Left forelimb (tissue), 1 donor: ENCODE measurements at regions not wholly inside any gene's neighbourhood (a gene's known extent, or its start where the extent isn't known, plus 50 kb on each side); places are given as distances from the start of the nearest gene placed in this dataset.

ENCODE experiments used
- DNase-seq: peaks from one replicate; pipeline ENCODE4 v3.0.0-alpha.2; 2018; ENCODE audit warnings: low spot score

- DNase-seq, result no peak
Observed at GRCh38 chr22:48254311-48254873, 1491.9 kb downstream of the TBC1D22A start.

DNA sequence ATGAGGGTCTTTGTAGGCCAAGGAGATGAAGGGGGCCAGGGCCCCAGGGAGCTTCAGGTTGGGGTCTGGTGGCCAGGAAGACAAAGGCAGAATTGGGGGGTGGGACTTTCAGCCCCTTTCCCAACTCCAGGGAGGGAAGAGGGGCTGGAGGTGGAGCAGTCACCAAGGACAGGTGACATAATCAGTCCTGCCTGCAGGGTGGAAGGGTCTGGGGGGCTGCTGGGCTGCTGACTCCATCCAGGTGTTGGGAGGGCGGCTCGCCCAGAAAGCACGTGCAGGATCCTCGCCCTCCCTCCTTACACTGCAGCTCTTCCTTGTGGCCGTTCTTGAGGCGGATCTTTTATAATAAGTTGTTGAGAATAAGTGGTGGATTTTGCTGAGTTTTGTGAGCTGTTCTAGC is 1491.1 kb downstream of the TBC1D22A start:
- no peak for DNase-seq

DNA sequence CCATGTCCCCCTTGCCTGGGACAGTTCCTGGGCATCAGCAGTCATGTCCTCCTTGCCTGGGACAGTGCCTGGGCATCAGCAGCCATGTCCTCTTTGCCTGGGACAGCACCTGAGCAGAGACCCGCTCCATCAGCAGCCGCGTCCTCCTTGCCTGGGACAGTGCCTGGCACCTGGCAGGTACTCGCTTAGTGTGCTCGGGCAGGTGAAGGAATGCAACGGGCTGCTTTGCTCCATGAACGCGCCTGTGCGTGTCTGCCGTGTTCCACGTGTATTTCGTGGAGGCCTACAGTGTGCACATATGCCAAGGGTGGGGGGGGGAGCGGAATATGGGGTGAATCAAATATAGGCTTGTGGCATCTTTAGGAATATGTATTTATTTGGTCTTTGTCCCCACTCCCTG is 1490.7 kb downstream of the TBC1D22A start:
- no peak for DNase-seq

GRCh38 chr22:48251629-48252028 is 1489.2 kb downstream of the TBC1D22A start:
- no peak for DNase-seq

DNA sequence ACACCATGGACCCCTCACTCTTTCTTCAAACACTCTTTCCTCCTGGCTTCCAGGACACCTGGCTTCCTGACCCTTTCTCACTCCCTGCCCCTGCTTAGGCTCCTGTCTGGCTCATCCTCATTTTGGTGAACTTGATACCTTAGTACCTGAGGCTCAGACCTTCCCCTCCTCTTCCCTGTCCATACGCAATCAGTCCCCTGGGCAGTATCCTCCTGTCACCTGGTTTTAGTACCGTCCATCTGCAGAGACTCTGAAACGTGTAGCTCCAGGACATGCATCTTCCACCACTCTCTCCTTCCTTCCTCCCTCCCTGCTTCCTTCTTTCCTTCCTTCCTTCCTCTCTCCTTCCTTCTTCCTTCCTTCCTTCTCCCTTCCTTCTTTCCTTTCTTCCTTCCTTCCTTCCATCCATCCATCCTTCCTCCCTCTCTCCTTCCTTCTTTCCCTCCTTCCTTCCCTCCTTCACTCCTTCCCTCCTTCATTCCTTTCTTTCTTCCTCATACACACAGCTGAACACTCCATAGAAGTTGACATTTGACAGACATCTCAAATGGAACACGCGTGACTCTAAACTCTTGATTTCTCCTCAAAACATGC is 1488.6 kb downstream of the TBC1D22A start:
- DNase-seq, result no peak

DNA sequence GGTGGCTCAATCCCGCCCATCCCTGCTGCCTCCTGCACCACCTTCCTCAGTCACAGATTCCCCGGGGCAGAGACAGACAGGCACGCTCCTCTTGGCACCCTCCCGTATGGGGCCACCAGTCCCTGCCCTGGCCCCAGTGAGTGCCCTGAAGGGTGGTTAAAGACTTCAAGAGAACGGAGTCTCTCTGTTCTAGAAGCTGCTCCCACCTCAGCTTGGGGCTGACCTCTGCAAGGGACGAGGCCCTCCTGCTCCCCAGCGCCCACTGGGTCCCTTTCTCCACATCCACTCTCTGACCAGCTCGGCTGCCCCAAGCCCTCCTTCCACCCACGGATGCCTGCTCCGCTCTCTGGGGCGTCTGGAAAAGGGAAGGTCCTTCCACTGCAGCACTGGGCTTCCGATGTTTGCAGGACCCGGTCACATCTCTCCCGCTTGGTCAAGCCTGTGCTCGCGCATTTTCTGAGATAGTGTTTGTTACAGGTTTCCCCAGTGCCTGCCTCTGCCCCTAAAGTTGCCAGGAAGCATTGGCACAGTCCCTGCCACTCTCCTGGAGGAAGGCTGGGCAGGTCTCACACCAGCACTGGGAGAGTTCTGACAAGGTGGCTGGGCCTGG is 1487.9 kb downstream of the TBC1D22A start:
- no peak for DNase-seq

DNA sequence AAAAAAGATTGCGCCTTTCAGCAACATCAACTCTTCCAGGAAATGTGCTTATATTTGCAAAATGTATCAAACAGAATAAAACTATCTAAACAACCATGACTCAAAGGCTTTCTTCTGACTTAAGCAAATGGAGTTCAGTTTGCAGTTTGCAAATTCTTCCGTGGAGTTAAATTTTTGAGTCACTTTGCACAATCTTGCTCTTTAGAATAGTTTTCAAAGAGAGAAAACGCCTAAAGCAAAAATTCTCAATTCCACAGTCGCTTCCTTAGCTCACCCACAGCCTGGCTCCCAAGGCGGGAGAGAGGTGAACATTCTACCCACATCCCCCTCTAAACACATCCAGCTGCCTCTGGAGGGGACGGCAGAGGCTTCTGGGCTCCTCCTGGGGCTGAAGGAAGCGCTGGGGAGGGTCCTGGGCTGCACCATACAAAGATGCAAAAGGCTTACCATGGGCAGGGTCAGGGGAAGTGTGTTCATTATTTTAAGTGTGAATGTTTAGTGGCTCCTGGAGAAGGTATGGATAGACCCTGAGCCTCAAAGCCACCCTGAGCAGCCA is 1487.3 kb downstream of the TBC1D22A start:
- no peak for DNase-seq

- no peak for DNase-seq
Observed at GRCh38 chr22:48248901-48249455, 1486.5 kb downstream of the TBC1D22A start.

DNA sequence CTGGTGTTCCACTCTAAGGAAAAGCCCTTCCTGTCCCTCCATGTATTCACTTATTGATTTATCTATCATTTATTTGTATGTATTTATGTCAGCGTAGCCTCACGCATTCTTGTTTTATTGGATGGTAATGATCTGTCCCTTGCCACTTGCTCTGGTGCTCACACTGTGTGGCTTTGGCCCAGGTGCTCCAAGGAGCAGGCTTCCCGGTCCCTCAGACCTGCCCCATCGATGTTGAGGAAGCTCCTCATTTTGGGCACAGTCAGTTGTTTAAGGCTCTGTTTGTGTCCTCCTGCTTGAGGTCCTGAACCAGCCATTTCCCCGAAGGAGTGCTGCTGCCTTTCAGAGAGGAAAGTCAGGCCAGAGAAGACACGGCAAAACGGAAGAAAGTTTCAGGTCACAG is 1485.4 kb downstream of the TBC1D22A start:
- DNase-seq, result no peak

DNA sequence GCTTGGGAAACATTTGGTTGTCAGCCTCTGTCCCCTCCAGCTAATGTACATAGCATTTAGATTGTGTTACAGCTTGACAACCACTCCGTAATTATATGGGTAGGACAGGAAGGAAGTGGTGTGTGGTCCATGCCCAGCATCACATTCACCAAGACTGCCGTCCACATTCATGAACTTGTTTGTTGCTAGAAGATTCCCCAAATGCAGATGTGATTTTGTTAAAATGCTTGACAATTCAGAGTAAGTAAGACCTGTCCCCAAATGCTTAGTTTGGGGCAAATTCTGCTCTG is 1482.7 kb downstream of the TBC1D22A start:
- no peak for DNase-seq

DNA sequence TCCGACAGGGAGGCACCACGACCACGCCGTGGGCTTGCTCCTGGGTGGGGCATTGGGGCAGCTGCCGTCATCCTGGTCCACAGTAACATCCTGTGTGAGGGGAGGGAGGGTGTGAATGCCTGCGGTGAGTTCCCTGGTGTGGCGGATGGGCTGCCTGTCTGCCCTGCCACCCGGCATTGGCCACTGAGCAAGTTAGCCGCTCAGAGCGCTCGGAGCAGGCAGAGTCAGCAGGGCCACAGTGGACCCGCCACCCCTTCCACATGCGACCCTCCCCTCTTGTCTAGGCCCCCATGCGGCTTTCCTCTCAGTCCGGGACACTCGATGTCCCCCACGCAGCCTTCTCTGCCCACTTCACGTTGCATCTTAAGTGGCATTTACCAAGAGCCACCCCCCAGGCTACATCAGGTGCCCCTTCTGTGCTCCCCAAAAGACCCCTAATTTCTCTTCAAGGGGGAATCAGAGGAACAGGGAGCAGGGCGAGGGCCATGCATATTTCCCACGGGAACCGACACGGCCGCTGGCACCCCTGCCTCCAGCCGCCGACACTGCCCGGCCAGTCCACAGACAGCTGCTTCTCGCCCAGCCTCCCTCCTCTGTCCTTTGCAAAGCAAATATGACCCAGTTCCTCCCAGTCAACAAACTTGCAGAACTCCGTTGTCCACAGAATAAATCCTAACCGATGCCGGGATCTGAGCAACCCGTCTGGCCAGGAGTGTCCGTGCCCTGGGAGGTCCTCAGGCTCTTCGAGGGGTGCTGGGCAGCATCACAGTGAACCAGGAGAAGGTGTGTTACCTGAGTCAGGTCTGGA is 1482.1 kb downstream of the TBC1D22A start:
- peak; percentile 61 for DNase-seq

DNA sequence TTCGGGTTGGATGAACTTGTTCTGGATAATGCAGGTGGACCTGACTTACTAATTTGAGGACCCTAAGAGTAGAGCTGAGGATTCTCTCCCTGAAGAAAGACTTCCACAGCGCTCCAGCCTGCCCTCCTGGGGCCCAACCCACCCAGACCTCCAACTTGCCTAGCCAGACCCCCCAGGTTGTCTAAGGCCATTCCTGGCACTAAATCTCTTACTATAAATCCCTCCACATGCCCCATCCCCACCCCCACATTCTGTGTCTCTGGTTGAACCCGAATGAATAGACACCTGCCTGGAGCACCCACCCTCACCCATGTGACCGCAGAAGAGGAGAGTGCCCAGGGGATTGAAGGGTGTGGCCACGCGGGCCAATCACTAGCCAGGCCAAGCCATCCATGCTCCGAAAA is 1480.0 kb downstream of the TBC1D22A start:
- no peak for DNase-seq

DNA sequence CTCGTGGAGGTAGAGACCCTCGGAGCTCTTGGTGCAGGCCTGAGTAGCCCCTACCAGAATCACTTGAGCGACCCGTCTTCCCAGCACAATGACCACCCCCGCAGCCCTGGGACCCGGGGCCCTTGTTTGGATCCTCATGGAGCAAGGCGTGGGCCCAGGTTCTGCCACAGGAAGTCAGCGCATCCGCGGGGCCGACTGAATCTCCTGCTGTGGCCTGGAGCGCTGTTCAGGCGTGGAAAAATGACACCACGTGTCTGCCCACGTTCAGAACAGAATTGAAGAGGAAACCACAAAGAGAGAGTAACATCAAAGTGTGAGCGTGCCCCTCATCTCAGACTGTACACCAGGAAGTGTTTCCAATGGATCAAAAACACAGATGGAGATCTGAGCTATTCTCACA is 1479.2 kb downstream of the TBC1D22A start:
- DNase-seq, result no peak

DNA sequence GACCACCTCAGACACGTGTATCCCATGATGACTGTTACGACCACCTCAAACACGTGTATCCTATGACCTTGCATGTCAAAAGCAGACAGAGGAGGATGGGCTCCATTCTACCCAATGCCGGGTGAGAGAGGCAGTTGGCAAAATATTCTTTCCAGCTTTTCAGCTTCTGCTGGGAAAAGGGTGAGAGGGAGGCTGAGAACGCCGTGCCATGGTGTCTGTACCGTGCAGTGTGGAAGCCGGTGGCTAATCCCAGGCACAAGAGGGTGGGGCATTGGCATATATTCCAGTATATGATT is 1478.4 kb downstream of the TBC1D22A start:
- DNase-seq, result no peak

- DNase-seq, result no peak
Observed at GRCh38 chr22:48240148-48240934, 1477.9 kb downstream of the TBC1D22A start.

DNA sequence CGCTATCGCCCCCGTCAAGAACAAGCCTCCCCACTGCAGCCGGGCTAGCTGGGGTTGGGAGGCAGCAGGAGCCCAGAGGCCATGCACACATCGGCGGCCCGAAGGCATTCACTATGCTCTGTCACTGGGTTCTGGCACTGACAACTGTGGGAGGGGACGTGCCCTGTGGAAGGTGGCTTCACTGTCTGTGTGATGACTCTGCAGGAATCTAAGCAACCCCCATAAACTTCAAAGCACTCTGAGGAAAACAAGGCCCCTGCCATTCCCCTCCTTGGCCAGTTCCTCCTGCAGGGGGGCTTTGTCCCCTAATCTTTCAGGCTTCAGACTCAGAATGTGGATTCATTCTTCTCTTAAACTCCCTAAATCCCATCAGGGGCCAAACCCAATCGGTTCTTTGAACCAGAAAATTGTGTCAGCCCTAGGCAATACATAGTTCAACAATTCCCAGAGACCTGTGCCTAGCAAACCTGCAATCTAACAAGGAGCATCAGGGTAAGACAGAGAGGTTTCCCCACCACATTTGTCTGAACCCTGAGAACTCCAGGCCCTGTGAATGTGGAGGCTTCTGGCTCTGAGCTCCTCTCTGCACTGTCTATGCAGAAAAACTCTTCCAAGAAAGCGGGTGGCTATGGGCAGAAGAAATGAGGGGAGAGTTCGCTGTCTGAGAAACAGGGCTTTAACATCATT is 1477.2 kb downstream of the TBC1D22A start:
- no peak for DNase-seq

GRCh38 chr22:48238966-48239365 is 1476.5 kb downstream of the TBC1D22A start:
- DNase-seq, result no peak

- DNase-seq, result no peak
Observed at GRCh38 chr22:48238284-48238915, 1476.0 kb downstream of the TBC1D22A start.

DNA sequence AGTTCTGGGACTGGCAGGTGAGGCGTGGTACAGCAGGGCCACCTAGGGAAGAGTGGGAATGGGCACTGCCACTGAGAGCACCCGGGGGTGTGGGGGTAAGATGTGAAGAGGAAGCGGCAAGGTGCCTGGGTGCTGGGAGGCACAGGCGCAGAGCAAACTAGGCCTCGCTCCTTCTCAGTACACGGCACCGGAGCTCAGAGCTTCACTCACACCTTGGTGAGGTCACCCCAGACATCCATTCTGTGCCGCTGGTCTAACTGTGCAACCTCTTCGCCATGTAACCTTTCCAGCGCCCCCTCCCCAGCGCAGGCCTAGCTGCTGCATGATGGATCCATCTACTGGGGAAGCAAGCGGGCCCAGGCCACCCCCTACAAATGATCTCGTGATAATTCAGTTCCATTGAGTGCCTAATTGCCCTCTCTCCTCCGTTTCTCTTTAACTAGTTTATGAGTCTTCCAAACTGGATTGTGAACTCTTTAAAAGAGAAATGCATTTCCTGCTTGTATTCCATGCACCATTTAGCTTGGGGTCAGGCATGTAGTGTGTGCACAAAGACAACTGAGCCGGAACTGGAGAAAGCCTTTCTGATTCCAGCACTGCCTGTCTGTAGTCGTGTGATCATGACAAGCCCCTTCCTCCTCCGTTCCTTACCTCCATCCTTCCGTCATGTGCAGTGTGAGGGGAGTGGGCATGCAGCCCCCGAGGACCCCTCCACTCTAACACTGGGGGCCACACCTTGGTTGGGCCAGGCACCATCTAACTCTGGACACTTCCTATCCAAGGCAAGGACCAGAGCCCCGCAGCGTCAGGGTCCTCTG is 1475.2 kb downstream of the TBC1D22A start:
- no peak for DNase-seq

- DNase-seq, result no peak
Observed at GRCh38 chr22:48236261-48236660, 1473.8 kb downstream of the TBC1D22A start.
